NCI-H1092 treated with DMSO at 0.1 percent for 48 hours (cell line): ENCODE measurements at regions not wholly inside any gene's neighbourhood (a gene's known extent, or its start where the extent isn't known, plus 50 kb on each side); places are given as distances from the start of the nearest gene placed in this dataset.
A peak's percentile ranks its signal among the peaks of the same experiment; 100 is the strongest.

ENCODE experiments used
- DNase-seq: peaks from one replicate; lab custom pipeline; 2025; lab: John Stamatoyannopoulos, UW

DNA sequence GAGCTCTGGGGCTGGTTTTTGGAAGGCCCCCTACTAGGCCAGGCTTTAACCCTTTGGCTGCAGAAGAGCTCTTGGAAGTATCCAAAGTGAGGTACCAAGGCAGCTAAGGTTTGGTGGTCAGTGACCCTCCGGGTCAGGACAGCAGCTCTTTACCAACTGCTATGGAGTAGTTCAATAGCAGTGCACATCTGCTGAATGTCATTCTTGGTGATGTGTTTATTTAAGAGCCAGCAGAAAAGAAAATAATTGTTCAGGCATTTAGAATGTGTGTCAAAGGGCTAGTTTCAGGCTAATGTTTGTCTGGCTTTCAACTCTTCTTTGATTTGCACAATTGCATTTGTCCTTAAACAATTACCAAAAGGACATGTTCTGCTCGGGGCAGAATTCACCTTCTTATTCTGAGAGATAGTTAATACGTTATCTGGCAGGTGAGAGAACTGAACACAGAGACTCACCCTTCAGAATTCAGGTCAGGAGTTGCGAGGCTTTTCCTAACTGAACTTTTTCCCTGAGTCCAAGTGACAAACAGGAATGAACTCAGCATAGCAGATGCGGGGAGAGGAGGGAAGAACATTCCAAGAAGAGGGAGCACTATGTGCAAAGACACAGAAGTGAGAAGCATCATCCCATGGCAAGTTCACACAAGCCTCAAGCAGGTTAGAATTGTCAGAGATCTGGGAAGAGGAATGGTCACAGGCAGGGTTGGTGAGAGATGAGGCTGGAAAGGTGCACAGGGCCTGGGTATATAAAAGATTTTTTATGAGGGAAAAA, 556.7 kb upstream of the TLE4 start:
- peak; percentile 16 for DNase-seq

DNA sequence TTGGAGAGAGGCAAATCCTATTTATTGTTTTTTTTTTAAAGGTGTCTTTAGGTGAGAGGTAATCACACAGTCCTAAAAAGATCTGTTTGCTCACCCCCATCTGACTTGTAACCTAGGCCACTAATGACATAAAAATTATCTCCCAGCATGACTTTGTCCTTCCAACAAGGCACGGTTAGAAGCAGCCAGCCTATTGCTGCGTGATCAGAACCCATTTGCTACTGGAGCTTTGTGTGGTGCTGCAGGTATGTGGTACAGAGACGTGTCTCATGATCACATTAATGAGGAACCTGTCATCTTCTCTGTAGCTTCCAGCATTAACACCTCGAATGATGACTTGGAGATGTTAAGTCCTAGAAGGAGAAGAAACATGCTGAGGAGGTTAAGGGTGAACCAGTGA, 555.8 kb upstream of the TLE4 start:
- peak; percentile 54 for DNase-seq

GRCh38 chr9:79020276-79020675, 551.5 kb upstream of the TLE4 start:
- DNase-seq: peak; percentile 94

DNA sequence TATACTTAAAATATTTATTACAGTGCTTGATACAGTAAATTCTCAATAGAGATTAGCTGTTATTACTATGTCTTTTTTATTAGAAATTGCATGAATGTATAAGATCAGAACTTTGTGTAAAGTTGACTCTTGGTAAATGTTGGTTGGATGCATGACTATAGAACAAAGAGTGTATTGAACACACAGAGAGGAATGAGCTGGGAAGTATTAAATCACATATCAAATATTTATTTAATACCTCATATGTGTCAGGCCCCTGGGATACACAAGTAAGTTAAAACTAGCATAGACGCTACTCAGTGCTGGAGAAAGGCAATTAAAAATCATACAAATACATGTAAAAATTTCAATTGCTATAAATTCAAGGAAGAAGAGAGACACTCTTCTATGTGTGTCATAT, 550.7 kb upstream of the TLE4 start:
- DNase-seq: no peak

DNA sequence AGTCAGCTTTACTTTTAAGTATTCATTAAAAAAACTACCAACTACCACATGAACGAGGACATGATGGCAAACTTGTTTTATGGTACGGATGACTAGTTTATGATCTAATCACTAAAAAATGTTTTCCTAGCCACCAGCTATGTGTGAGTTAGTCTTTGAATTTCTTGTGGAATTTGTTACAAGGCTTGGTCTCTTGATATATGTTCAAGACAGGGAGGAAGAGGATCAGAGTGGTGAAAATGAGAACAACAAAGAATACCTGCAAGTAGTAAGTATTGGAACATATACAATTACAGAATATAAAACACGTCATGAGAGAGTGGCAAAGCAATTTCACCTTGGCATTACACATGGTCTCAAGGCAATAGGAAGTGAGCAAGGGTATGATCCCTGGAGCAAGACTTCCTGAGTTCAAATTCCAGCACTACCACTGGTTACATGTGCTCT, 548.6 kb upstream of the TLE4 start:
- DNase-seq: no peak

GRCh38 chr9:79026316-79026715, 545.4 kb upstream of the TLE4 start:
- no peak for DNase-seq

GRCh38 chr9:79028101-79028500, 543.7 kb upstream of the TLE4 start:
- no peak for DNase-seq

GRCh38 chr9:79034583-79034982, 537.2 kb upstream of the TLE4 start:
- DNase-seq: no peak

DNA sequence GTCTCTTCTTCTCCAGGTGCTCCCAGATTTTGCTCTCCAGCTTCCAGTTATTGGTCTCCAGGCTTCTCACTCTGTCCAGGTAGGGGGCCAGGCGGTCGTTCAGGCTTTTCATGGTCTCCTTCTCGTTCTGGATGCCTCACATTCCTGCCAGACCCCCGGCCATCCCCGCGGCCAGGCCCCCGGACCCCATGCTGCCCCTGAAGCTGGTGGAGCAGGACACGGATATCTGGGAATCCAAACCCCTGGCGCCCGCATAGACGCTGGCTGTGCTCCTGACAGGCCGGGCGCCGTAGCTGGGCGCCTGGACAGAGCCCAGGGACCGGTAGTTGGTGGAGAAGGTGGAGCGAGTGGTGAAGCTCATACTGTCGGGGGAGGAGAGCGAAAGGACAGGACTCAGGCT, 534.4 kb upstream of the TLE4 start:
- DNase-seq: no peak

- no peak for DNase-seq
These were observed 531.1 kb upstream of the TLE4 start for GRCh38 chr9:79040671-79041070.

- no peak for DNase-seq
These were observed 530.5 kb upstream of the TLE4 start for GRCh38 chr9:79041266-79041665.

GRCh38 chr9:79043916-79044315, 527.8 kb upstream of the TLE4 start:
- no peak for DNase-seq

GRCh38 chr9:79046401-79046800, 525.4 kb upstream of the TLE4 start:
- DNase-seq: no peak

DNA sequence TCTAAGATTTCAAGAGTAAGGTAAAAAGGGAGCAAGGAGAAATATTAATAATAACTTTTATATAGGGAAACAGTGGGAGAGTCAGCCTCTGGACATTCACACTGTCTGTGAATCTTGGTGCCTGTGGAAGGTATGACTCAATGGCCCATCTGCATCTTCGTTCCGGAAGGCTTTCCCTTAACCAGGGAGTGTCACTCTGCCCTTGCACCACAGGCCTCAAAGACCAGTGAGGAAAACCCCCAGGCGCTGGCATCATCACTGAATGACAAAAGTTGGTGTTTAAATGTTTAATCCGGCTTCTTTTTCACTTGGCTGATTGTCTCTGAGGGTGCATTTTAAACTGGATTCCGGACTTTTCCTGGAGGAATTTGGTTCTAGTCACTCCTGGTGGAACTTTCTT, 522.4 kb upstream of the TLE4 start:
- DNase-seq: no peak

GRCh38 chr9:79053598-79053997, 518.2 kb upstream of the TLE4 start:
- DNase-seq: no peak

DNA sequence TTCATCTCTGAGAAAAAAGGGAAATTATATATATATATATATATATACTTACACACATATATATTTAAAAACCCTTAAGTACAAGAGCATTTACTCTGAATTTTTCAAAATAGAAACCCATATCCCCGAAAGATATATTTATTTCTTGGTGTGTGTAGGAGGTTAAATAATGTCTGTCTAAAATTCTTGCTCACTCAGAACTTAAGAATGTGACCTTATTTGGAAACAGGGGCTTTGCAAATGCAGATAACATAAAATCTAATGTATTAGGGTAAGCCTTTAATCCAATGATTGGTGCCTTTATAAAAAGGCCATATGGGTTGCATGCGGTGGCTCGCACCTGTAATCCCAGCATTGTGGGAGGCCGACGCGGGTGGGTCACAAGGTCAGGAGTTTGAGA, 517.3 kb upstream of the TLE4 start:
- no peak for DNase-seq

DNA sequence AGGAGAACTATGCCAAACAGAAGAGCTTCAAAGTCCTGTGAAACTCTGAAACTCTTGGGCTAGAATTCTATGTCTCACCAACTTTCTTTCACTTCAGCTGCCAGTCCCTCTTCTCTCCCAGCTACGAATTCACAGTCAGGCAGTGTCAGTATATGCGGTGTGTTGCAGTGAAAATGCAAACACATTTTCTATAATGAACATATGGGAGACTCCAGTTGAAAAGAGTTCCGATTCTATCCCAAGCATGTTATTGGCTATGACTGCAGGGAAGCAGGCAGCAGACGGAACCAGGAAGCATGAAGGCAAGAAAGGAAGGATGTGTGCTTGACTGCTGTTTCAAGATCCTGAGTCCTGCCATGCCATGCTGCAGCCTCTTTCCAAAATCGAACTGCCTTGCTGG, 515.7 kb upstream of the TLE4 start:
- no peak for DNase-seq

DNA sequence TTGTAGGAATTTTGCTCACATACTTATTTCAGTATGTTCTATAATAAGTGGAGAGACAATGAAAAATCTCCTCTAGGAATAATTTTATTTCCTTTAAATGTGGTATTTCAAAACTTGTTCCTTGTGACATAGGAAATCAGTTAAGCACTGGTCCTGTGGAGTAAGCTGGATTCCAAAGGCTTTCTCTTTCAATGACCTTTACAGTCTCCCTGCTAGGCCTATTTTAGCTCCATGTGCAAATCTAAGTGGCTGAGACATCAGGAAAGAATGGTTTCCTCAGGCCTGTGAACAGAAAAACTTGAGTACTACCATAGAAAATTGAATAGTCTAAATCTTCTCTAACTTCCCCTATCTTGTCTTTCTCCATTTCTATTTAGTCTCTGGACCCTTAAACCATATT, 514.2 kb upstream of the TLE4 start:
- no peak for DNase-seq

DNA sequence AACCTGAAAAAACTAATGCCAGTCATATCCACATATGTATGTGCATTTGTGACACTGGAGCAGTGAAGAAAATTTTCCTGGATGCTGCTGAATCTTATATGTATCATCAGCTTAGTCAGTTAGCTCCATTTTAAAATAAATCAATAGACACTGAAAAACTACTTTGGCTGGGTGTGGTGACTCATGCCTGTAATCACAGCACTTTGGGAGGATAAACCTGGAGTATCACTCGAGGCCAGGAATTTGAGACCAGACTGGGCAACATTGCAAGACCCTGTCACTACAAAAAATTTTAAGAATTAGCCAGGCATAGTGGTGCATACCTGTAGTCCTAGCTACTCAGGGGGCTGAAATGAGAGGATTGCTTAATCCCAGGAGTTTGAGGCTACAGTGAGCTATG, 511.0 kb upstream of the TLE4 start:
- DNase-seq: no peak

DNA sequence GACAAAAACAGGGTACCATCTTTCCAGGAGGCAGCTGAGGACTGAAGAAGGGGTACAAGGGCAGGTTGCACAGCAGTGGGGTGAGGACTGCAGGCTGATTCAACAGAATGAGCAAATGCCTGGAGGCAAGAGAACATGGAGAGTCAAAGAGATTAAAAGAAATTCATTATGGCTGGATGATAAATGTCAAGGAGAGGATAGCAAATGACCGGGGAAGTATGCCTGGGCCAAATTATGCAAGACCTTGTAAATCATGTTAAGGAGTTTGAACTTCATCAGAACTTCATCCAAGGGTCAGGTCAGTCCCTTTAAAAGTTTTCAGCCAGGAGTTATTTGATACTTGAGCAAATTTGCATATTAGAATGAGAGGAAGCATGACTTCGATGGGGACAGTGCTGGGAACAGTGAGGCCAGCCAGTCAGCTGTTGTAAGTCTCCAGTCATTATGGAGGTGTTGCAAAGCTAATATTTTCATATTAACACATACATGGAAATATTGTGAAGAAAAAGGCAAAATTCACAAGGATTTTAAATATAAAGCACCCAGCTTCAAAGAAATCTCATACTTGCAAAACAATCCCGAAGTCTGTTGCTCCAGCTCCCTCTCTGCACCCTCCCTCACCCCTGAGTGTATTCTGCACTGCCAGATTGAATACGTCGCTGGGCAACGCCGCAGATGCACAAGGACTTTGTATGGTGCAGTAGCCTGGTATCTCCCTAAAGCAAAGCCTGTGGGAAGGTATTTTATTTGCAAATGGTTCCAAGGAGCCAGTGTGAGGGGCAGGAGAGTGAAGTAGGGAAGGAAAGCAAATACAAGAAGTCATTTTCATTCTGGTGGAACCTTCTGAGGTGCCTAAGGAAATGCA, 509.8 kb upstream of the TLE4 start:
- no peak for DNase-seq

- DNase-seq: no peak
These were observed 498.6 kb upstream of the TLE4 start for GRCh38 chr9:79073201-79073600.

GRCh38 chr9:79080536-79080935, 491.2 kb upstream of the TLE4 start:
- DNase-seq: no peak

DNA sequence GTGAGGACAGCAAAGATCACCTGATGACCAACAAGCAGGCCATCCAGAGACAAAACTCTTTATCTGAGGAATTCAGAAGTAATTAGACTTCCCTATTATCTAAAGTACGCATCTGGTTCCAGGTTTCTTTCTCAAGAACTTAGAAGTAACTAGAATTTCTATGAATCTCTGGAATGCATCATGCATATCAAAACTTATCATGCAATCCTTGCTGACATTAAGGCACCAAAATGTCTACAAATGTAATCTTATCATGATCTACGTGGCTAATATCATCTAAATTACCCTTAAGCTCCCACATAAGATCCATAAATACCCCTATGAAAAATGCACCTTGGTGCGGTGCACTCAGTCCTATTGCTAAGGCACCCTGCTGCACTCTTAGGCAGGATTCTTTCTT, 488.1 kb upstream of the TLE4 start:
- no peak for DNase-seq
